ENCODE measurements at regions not wholly inside any gene's neighbourhood (a gene's known extent, or its start where the extent isn't known, plus 50 kb on each side); places are given as distances from the start of the nearest gene placed in this dataset.

- TF ChIP-seq CTCF (IDR thresholded peaks at IDR 0.05) (no peak), POLR2A (IDR thresholded peaks at IDR 0.05) (no peak)
These were observed 336.1 kb upstream of the CITED2 start for GRCh38 chr6:139710556-139710955.

Measured in Peyer's patch (tissue), 4 donors.